ENCODE measurements at regions not wholly inside any gene's neighbourhood (a gene's known extent, or its start where the extent isn't known, plus 50 kb on each side); places are given as distances from the start of the nearest gene placed in this dataset.

DNA sequence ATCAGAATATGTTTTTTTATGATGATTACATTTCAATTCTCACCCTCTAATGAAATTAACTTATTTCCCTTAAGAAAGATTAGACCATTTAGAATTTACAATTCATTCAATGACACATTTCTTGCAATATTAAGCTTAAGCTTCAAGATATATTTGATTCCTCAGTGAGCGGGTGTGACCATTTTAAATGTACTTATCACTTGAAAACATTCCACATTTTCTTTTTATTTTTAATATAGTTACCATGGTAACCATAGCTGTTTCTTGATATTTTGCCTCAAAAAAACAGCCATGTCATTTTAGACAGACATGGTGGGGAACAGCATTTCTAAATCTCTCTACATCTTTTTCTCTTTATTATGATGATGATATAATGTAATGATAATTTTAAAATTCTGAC lies 1029.0 kb upstream of the B3GALT2 start:
- TF ChIP-seq POLR2A (IDR thresholded peaks at IDR 0.05; ENCODE audit: low read depth, low read length) (no peak), POLR2AphosphoS5 (IDR thresholded peaks at IDR 0.05; ENCODE audit: low read depth, low read length) (no peak), TAF1 (IDR thresholded peaks at IDR 0.05; ENCODE audit: low read depth, low read length) (no peak), SPI1 (IDR thresholded peaks at IDR 0.05; ENCODE audit: low read depth, low read length) (no peak), POU2F2 (IDR thresholded peaks at IDR 0.05; ENCODE audit: low read depth, low read length) (no peak), PAX5 (IDR thresholded peaks at IDR 0.05; ENCODE audit: insufficient read depth, low read length, severe bottlenecking) (no peak)
